SK-N-SH (cell line): ENCODE measurements at regions not wholly inside any gene's neighbourhood (a gene's known extent, or its start where the extent isn't known, plus 50 kb on each side); places are given as distances from the start of the nearest gene placed in this dataset.

ENCODE experiments used
- EP300 ChIP-seq, 2 experiments: IDR thresholded peaks; 2 replicates each; pipeline versions ENCODE4 v1.4.0 to v1.6.1; 2012; ENCODE audit warnings: borderline replicate concordance in 1 of 2, low read depth in 1 of 2, low read length in 1 of 2
- MEF2A ChIP-seq: IDR thresholded peaks from 2 replicates; pipeline ENCODE4 v1.4.0; 2012; ENCODE audit warnings: low read depth, borderline replicate concordance
- MXI1 ChIP-seq: IDR thresholded peaks from 2 replicates; pipeline ENCODE4 v1.6.1; 2012; ENCODE audit warnings: mild to moderate bottlenecking, low read depth, low read length, improper control_type of control experiment
- NRF1 ChIP-seq: IDR thresholded peaks from 2 replicates; pipeline ENCODE4 v1.6.1; 2012; ENCODE audit warnings: low read depth, mild to moderate bottlenecking, low read length
- POLR2AphosphoS5 ChIP-seq: IDR thresholded peaks from 2 replicates; pipeline ENCODE4 v1.6.1; 2012; ENCODE audit warnings: low read depth, low read length
- RXRA ChIP-seq: IDR thresholded peaks from 2 replicates; pipeline ENCODE4 v1.4.0; 2012; ENCODE audit warnings: low read depth, mild to moderate bottlenecking, borderline replicate concordance
- YY1 ChIP-seq: IDR thresholded peaks from 2 replicates; pipeline ENCODE4 v1.4.0; 2012; ENCODE audit warnings: low read depth, mild to moderate bottlenecking
- TF ChIP-seq, protein P1 (sequence below): fragments of 200-600 bp; sonication (generic); IDR thresholded peaks from 2 replicates; pipeline ENCODE4 v1.6.1; 2017; ENCODE audit warnings: antibody characterized with exemption, mild to moderate bottlenecking, moderate library complexity
- TF ChIP-seq, protein P2 (sequence below): IDR thresholded peaks from 2 replicates; pipeline ENCODE4 v1.6.1; 2012; ENCODE audit warnings: mild to moderate bottlenecking, low read depth, low read length, moderate library complexity
- TF ChIP-seq, protein P3 (sequence below): IDR thresholded peaks from 2 replicates; pipeline ENCODE4 v1.4.0; 2012; ENCODE audit warnings: low read depth, borderline replicate concordance
- TF ChIP-seq, protein P4 (sequence below): IDR thresholded peaks from 2 replicates; pipeline ENCODE4 v1.4.0; 2012; ENCODE audit warnings: low read depth, borderline replicate concordance

DNA sequence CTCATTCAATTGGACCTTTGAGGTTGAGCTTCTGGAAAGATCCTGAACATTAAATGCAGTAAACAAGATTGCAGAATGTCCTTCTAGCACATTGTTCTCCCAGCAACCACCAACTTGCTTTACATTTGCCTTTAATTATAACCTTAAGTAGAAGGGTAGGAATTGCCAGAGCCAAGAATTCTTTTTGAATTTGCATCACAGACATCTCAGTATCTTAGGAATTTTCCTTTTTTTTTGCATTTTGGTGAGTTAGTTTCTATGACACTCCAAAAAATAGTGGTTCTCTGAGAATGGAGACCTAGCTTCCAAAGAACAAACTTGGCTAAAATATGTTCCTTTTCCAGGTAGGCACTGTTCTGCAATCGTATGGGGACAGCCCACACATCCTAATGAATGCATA is 456.0 kb downstream of the GATA3 start:
- no peak for TF ChIP-seq MXI1
- TF ChIP-seq, protein P1, sequence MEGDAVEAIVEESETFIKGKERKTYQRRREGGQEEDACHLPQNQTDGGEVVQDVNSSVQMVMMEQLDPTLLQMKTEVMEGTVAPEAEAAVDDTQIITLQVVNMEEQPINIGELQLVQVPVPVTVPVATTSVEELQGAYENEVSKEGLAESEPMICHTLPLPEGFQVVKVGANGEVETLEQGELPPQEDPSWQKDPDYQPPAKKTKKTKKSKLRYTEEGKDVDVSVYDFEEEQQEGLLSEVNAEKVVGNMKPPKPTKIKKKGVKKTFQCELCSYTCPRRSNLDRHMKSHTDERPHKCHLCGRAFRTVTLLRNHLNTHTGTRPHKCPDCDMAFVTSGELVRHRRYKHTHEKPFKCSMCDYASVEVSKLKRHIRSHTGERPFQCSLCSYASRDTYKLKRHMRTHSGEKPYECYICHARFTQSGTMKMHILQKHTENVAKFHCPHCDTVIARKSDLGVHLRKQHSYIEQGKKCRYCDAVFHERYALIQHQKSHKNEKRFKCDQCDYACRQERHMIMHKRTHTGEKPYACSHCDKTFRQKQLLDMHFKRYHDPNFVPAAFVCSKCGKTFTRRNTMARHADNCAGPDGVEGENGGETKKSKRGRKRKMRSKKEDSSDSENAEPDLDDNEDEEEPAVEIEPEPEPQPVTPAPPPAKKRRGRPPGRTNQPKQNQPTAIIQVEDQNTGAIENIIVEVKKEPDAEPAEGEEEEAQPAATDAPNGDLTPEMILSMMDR: no peak
- TF ChIP-seq RXRA: no peak
- TF ChIP-seq MEF2A: no peak
- no peak for TF ChIP-seq YY1
- TF ChIP-seq, protein P2, sequence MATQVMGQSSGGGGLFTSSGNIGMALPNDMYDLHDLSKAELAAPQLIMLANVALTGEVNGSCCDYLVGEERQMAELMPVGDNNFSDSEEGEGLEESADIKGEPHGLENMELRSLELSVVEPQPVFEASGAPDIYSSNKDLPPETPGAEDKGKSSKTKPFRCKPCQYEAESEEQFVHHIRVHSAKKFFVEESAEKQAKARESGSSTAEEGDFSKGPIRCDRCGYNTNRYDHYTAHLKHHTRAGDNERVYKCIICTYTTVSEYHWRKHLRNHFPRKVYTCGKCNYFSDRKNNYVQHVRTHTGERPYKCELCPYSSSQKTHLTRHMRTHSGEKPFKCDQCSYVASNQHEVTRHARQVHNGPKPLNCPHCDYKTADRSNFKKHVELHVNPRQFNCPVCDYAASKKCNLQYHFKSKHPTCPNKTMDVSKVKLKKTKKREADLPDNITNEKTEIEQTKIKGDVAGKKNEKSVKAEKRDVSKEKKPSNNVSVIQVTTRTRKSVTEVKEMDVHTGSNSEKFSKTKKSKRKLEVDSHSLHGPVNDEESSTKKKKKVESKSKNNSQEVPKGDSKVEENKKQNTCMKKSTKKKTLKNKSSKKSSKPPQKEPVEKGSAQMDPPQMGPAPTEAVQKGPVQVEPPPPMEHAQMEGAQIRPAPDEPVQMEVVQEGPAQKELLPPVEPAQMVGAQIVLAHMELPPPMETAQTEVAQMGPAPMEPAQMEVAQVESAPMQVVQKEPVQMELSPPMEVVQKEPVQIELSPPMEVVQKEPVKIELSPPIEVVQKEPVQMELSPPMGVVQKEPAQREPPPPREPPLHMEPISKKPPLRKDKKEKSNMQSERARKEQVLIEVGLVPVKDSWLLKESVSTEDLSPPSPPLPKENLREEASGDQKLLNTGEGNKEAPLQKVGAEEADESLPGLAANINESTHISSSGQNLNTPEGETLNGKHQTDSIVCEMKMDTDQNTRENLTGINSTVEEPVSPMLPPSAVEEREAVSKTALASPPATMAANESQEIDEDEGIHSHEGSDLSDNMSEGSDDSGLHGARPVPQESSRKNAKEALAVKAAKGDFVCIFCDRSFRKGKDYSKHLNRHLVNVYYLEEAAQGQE: no peak
- TF ChIP-seq NRF1: no peak
- TF ChIP-seq POLR2AphosphoS5: no peak
- TF ChIP-seq EP300 (IDR thresholded peaks at IDR 0.05; ENCODE audit: borderline replicate concordance in 1 of 2, low read depth in 1 of 2, low read length in 1 of 2): no peak
- TF ChIP-seq, protein P3, sequence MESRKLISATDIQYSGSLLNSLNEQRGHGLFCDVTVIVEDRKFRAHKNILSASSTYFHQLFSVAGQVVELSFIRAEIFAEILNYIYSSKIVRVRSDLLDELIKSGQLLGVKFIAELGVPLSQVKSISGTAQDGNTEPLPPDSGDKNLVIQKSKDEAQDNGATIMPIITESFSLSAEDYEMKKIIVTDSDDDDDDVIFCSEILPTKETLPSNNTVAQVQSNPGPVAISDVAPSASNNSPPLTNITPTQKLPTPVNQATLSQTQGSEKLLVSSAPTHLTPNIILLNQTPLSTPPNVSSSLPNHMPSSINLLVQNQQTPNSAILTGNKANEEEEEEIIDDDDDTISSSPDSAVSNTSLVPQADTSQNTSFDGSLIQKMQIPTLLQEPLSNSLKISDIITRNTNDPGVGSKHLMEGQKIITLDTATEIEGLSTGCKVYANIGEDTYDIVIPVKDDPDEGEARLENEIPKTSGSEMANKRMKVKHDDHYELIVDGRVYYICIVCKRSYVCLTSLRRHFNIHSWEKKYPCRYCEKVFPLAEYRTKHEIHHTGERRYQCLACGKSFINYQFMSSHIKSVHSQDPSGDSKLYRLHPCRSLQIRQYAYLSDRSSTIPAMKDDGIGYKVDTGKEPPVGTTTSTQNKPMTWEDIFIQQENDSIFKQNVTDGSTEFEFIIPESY: no peak
- TF ChIP-seq, protein P4, sequence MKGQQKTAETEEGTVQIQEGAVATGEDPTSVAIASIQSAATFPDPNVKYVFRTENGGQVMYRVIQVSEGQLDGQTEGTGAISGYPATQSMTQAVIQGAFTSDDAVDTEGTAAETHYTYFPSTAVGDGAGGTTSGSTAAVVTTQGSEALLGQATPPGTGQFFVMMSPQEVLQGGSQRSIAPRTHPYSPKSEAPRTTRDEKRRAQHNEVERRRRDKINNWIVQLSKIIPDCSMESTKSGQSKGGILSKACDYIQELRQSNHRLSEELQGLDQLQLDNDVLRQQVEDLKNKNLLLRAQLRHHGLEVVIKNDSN: no peak
